ENCODE measurements at regions not wholly inside any gene's neighbourhood (a gene's known extent, or its start where the extent isn't known, plus 50 kb on each side); places are given as distances from the start of the nearest gene placed in this dataset.

GRCh38 chr1:57489358-57490036 lies 65.6 kb upstream of the DAB1 start:
- peak; percentile 64 for DNase-seq (ENCODE audit: low read depth)
- TF ChIP-seq, protein P1, sequence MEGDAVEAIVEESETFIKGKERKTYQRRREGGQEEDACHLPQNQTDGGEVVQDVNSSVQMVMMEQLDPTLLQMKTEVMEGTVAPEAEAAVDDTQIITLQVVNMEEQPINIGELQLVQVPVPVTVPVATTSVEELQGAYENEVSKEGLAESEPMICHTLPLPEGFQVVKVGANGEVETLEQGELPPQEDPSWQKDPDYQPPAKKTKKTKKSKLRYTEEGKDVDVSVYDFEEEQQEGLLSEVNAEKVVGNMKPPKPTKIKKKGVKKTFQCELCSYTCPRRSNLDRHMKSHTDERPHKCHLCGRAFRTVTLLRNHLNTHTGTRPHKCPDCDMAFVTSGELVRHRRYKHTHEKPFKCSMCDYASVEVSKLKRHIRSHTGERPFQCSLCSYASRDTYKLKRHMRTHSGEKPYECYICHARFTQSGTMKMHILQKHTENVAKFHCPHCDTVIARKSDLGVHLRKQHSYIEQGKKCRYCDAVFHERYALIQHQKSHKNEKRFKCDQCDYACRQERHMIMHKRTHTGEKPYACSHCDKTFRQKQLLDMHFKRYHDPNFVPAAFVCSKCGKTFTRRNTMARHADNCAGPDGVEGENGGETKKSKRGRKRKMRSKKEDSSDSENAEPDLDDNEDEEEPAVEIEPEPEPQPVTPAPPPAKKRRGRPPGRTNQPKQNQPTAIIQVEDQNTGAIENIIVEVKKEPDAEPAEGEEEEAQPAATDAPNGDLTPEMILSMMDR (IDR thresholded peaks at IDR 0.05; ENCODE audit: low read length, missing control alignments) = no peak

GRCh38 chr1:57485643-57486042 lies 61.8 kb upstream of the DAB1 start:
- TF ChIP-seq, protein P1 (IDR thresholded peaks at IDR 0.05; ENCODE audit: low read length, missing control alignments) = no peak
- no peak overlapping the region for H3K4me3 ChIP-seq (replicated peaks; ENCODE audit: low read depth, low read length)
- peak; percentile 71 for DNase-seq (ENCODE audit: low read depth)

More at GRCh38 chr1:57489358-57490036, 65.6 kb upstream of the DAB1 start:
- H3K4me3 ChIP-seq (replicated peaks; ENCODE audit: low read depth, low read length) = no peak overlapping the region

- H3K4me3 ChIP-seq (replicated peaks; ENCODE audit: low read depth, low read length) = no peak overlapping the region
- DNase-seq (ENCODE audit: low read depth) = no peak
- TF ChIP-seq, protein P1 (IDR thresholded peaks at IDR 0.05; ENCODE audit: low read length, missing control alignments) = no peak
Observed at GRCh38 chr1:57483954-57484353, 60.1 kb upstream of the DAB1 start.

DNA sequence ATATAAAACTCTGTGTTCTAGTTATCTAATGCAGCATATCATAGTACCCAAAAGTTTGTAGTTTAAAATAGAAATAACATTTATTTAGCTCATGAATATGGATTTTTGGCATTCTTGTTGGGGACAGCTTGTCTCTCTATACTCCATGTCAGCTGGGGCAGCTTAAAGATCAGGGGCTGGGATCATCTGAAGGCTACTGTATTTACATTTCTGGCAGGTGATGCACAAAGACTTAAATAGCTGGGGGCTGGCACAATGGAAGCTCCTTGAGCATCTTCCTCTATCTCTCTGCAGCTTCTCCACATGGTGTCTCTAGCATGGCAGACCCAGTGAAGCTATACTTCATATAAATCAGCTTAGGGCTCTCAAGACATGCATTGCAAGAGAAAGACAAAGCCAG lies 55.6 kb upstream of the DAB1 start:
- DNase-seq (ENCODE audit: low read depth) = no peak
- H3K4me3 ChIP-seq (replicated peaks; ENCODE audit: low read depth, low read length) = no peak overlapping the region
- TF ChIP-seq, protein P1 (IDR thresholded peaks at IDR 0.05; ENCODE audit: low read length, missing control alignments) = no peak

- TF ChIP-seq, protein P1 (IDR thresholded peaks at IDR 0.05; ENCODE audit: low read length, missing control alignments) = no peak
- no peak for DNase-seq (ENCODE audit: low read depth)
- H3K4me3 ChIP-seq (replicated peaks; ENCODE audit: low read depth, low read length) = no peak overlapping the region
Observed at GRCh38 chr1:57475366-57475765, 51.5 kb upstream of the DAB1 start.

DNA sequence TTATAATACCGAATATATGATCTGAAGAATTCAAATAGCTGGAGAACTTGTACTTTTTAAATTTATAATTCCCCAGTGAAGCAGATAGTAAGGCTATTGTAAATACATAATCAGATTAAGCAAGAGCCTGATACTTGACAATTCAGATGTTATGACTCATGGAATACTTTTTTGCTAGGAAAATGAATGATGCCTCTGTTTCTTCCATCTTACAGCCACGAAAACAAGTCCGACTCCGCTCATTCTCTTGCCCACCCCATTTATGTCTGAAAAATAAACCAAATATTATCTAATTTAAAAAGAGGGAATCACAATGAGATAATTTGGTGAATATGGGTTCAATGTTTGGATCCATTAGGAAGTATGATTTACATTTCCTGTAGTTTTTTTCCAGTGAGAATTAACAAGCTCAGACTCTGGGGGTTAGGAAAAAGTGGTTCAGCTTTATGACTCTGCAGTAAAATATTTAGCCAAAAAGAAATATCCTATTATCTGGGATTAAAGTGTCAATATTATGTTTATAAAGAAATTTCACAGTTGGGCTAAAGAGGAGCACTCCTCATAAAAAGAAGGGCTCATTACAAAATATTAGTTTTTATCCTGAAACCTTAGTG lies 50.4 kb upstream of the DAB1 start:
- TF ChIP-seq, protein P1 (IDR thresholded peaks at IDR 0.05; ENCODE audit: low read length, missing control alignments) = no peak
- H3K4me3 ChIP-seq (replicated peaks; ENCODE audit: low read depth, low read length) = no peak overlapping the region
- peak; percentile 37 for DNase-seq (ENCODE audit: low read depth)
